Activated CD8-positive, alpha-beta T cell treated with anti-CD3 and anti-CD28 coated beads for 36 hours (primary cell): ENCODE measurements at regions not wholly inside any gene's neighbourhood (a gene's known extent, or its start where the extent isn't known, plus 50 kb on each side); places are given as distances from the start of the nearest gene placed in this dataset.
A peak's percentile ranks its signal among the peaks of the same experiment; 100 is the strongest.

Experiments
- ATAC-seq: fragments of 200-7000 bp; cut with Tn5 transposase; one replicate; pipeline ENCODE4 v1.10.0; 2021; ENCODE audit warnings: mild to moderate bottlenecking, moderate library complexity
- CTCF ChIA-PET: fragments of 350-600 bp; sonication (Branson Sonifier 250); formaldehyde crosslinking; loops from one replicate; lab custom pipeline; 2021; ENCODE audit warnings: antibody characterized with exemption; lab: Charles Lee
- POLR2A ChIA-PET: fragments of 350-600 bp; sonication (Branson Sonifier 250); formaldehyde crosslinking; loops from one replicate; lab custom pipeline; 2021; ENCODE audit warnings: antibody characterized with exemption; lab: Charles Lee
- DNase-seq: peaks from one replicate; pipeline ENCODE4 v3.0.0-alpha.2; 2020
- H3K27ac Mint-ChIP-seq: one replicate; pipeline ENCODE4 v1.8.0; 2021; ENCODE audit warnings: mild to moderate bottlenecking, mixed read lengths
- H3K27me3 Mint-ChIP-seq: one replicate; pipeline ENCODE4 v1.8.0; 2021; ENCODE audit warnings: mixed read lengths
- H3K36me3 Mint-ChIP-seq: one replicate; pipeline ENCODE4 v1.8.0; 2021; ENCODE audit warnings: low read depth, mixed read lengths
- H3K4me1 Mint-ChIP-seq: one replicate; pipeline ENCODE4 v1.8.0; 2021; ENCODE audit warnings: low read depth, mixed read lengths
- H3K4me3 Mint-ChIP-seq: one replicate; pipeline ENCODE4 v1.8.0; 2021; ENCODE audit warnings: mild to moderate bottlenecking, moderate library complexity, mixed read lengths
- H3K9me3 Mint-ChIP-seq: one replicate; pipeline ENCODE4 v1.8.0; 2021; ENCODE audit warnings: mixed read lengths
- CTCF ChIP-seq: fragments of 200-600 bp; IDR thresholded peaks from one replicate; pipeline ENCODE4 v1.8.0; 2022; ENCODE audit warnings: antibody characterized with exemption, mild to moderate bottlenecking
- intact Hi-C: fragments of 100-400 bp; cut with micrococcal nuclease; formaldehyde crosslinking; loops from one replicate; pipeline ENCODE4 v1.10.0; 2022

- Mint-ChIP-seq H3K4me1 (no peaks in the 10 kb centered on the region), H3K36me3 (no peaks in the 10 kb centered on the region), H3K27me3 (peaks cover 10% of the 10 kb centered on the region), H3K27ac (no peak overlapping the region), H3K4me3 (no peak overlapping the region), H3K9me3 (no peaks in the 10 kb centered on the region)
- no peak for TF ChIP-seq CTCF
- DNase-seq (no peak), ATAC-seq (no peak)
- ChIA-PET POLR2A (no interaction called here), CTCF (no interaction called here)
- intact Hi-C loops = no loop called here
Observed at GRCh38 chr19:30802424-30803013, 430.3 kb downstream of the ZNF536 start.

- CTCF ChIA-PET = interaction anchor here (0.8 to 1.7 kb wide), 8 partner anchors 9 to 292 kb away, joined by 3 to 7 read pairs (median 5); no protein-coding TSS in a partner anchor
- peaks cover 11% of the 10 kb centered on the region for H3K27me3 Mint-ChIP-seq
- POLR2A ChIA-PET = no interaction called here
- H3K9me3 Mint-ChIP-seq = no peaks in the 10 kb centered on the region
- H3K27ac Mint-ChIP-seq = no peak overlapping the region
- H3K4me3 Mint-ChIP-seq = no peak overlapping the region
- H3K36me3 Mint-ChIP-seq = no peaks in the 10 kb centered on the region
- peak; percentile 58 for TF ChIP-seq CTCF
- H3K4me1 Mint-ChIP-seq = no peaks in the 10 kb centered on the region
- intact Hi-C loops = no loop called here
- no peak for ATAC-seq
- DNase-seq = peak; percentile 46
Observed at GRCh38 chr19:30799865-30800755, 427.9 kb downstream of the ZNF536 start.

GRCh38 chr19:30795727-30796126 is 423.5 kb downstream of the ZNF536 start:
- CTCF ChIA-PET = interaction anchor here (1.4 kb wide), 1 partner anchor 561 kb away, joined by 3 read pairs; no protein-coding TSS in a partner anchor
- Mint-ChIP-seq H3K4me3 (no peak overlapping the region), H3K27ac (no peak overlapping the region), H3K27me3 (peaks cover 15% of the 10 kb centered on the region), H3K36me3 (no peaks in the 10 kb centered on the region), H3K4me1 (no peaks in the 10 kb centered on the region), H3K9me3 (no peaks in the 10 kb centered on the region)
- no peak for ATAC-seq
- POLR2A ChIA-PET = no interaction called here
- intact Hi-C loops = no loop called here
- DNase-seq = no peak
- no peak for TF ChIP-seq CTCF

- POLR2A ChIA-PET = no interaction called here
- peaks cover 6% of the 10 kb centered on the region for H3K27me3 Mint-ChIP-seq
- no peaks in the 10 kb centered on the region for H3K4me1 Mint-ChIP-seq
- H3K36me3 Mint-ChIP-seq = no peaks in the 10 kb centered on the region
- no peak for TF ChIP-seq CTCF
- CTCF ChIA-PET = no interaction called here
- no peaks in the 10 kb centered on the region for H3K9me3 Mint-ChIP-seq
- no peak overlapping the region for H3K4me3 Mint-ChIP-seq
- ATAC-seq = no peak
- no peak for DNase-seq
- no peak overlapping the region for H3K27ac Mint-ChIP-seq
- intact Hi-C loops = no loop called here
Observed at GRCh38 chr19:30792561-30793505, 420.6 kb downstream of the ZNF536 start.
